Sigmoid colon (tissue), 6 donors: ENCODE measurements at regions not wholly inside any gene's neighbourhood (a gene's known extent, or its start where the extent isn't known, plus 50 kb on each side); places are given as distances from the start of the nearest gene placed in this dataset.

Experiments
- DNase-seq: peaks from one replicate; pipeline ENCODE4 v3.0.0-alpha.2; 2019
- H3K27ac ChIP-seq, 4 donors: fragments of 200-600 bp; sonication (generic); one replicate each; pipeline ENCODE4 v1.5.1; 2016 to 2019; ENCODE audit warnings: mild to moderate bottlenecking in 1 of 4
- H3K27me3 ChIP-seq, 3 donors: fragments of 200-600 bp; sonication (generic); one replicate each; pipeline ENCODE4 v1.5.1; 2019; ENCODE audit warnings: mild to moderate bottlenecking in 1 of 3
- H3K36me3 ChIP-seq, 4 donors: fragments of 200-600 bp; sonication (generic); one replicate each; pipeline ENCODE4 v1.5.1; 2016 to 2019
- H3K4me1 ChIP-seq, 4 donors: fragments of 200-600 bp; sonication (generic); one replicate each; pipeline ENCODE4 v1.5.1; 2017 to 2019
- H3K4me3 ChIP-seq, 4 donors: fragments of 200-600 bp; sonication (generic); one replicate each; pipeline ENCODE4 v1.5.1; 2017 to 2019; ENCODE audit warnings: mild to moderate bottlenecking in 2 of 4, moderate library complexity in 1 of 4
- H3K9me3 ChIP-seq, 4 donors: fragments of 200-600 bp in 3 of 4; sonication (generic) in 3 of 4; one replicate each; pipeline versions ENCODE4 v1.5.1 to v1.6.1; 2013 to 2019
- CTCF ChIP-seq, 4 experiments: fragments of 450-650 bp in 3 of 4; fragments of 200-600 bp in 1 of 4; IDR thresholded peaks; one replicate each; pipeline ENCODE4 v1.5.1; 2016 to 2019; ENCODE audit warnings: antibody characterized with exemption in 4 of 4, mild to moderate bottlenecking in 3 of 4, moderate library complexity in 2 of 4
- EP300 ChIP-seq, 4 donors: sonication (generic); formaldehyde crosslinking; IDR thresholded peaks; one replicate each; pipeline ENCODE4 v1.6.1; 2017; ENCODE audit warnings: antibody characterized with exemption in 4 of 4
- POLR2A ChIP-seq, 2 donors: fragments of 450-650 bp; IDR thresholded peaks; one replicate each; pipeline ENCODE4 v1.6.1; 2016; ENCODE audit warnings: antibody characterized with exemption in 2 of 2, mild to moderate bottlenecking in 2 of 2, moderate library complexity in 2 of 2
- POLR2AphosphoS5 ChIP-seq, 4 donors: sonication (generic); formaldehyde crosslinking; IDR thresholded peaks; one replicate each; pipeline ENCODE4 v1.6.1; 2017; ENCODE audit warnings: antibody characterized with exemption in 4 of 4
- WGBS, 2 donors: extraction: QIAGEN DNeasy Blood & Tissue Kit; methylation state at CpG; one replicate each; pipeline ENCODE4 v1.1.7; 2013; 5-methylcytosine and 5-hydroxymethylcytosine counted together
- intact Hi-C: fragments of 100-400 bp; cut with DNase I; formaldehyde crosslinking; loops from one replicate; pipeline ENCODE4 v1.15.1; 2023
- donor health status: healthy with polysubstance abuse.
- donor health status: healthy.

GRCh38 chr5:165956854-165957253, 2334.6 kb upstream of the WWC1 start:
- no peaks in the 10 kb centered on the region for H3K36me3 ChIP-seq
- H3K4me3 ChIP-seq = no peak overlapping the region
- intact Hi-C loops = no loop called here
- no peak for DNase-seq
- H3K4me1 ChIP-seq = no peaks in the 10 kb centered on the region
- H3K27me3 ChIP-seq = no peaks in the 10 kb centered on the region
- TF ChIP-seq POLR2AphosphoS5 (IDR thresholded peaks at IDR 0.05) (no peak), CTCF (IDR thresholded peaks at IDR 0.05) (no peak), POLR2A (IDR thresholded peaks at IDR 0.05) (no peak)
- H3K9me3 ChIP-seq = no peaks in the 10 kb centered on the region
- 69 to 82% methylated on average over 2 of the region's 2 CpGs for WGBS, 2 donors
- no peak overlapping the region for H3K27ac ChIP-seq

GRCh38 chr5:165981671-165982070, 2309.8 kb upstream of the WWC1 start:
- no peak for TF ChIP-seq CTCF (IDR thresholded peaks at IDR 0.05)
- TF ChIP-seq EP300 (IDR thresholded peaks at IDR 0.05) = no peak
- TF ChIP-seq POLR2AphosphoS5 (IDR thresholded peaks at IDR 0.05) = no peak
- TF ChIP-seq POLR2A (IDR thresholded peaks at IDR 0.05) = no peak
- 94 to 96% methylated on average over 2 of the region's 2 CpGs for WGBS, 2 donors
- Histone ChIP-seq H3K27me3 (no peaks in the 10 kb centered on the region), H3K9me3 (no peaks in the 10 kb centered on the region), H3K4me1 (no peaks in the 10 kb centered on the region), H3K27ac (no peak overlapping the region), H3K36me3 (no peaks in the 10 kb centered on the region), H3K4me3 (no peak overlapping the region)
- intact Hi-C loops = no loop called here
- no peak for DNase-seq

- DNase-seq = no peak
- H3K36me3 ChIP-seq = no peaks in the 10 kb centered on the region
- 74 to 84% methylated on average over 13 of the region's 13 CpGs for WGBS, 2 donors
- peaks cover 0 to 6% (median 3%) of the 10 kb centered on the region in 4 donors for H3K4me1 ChIP-seq
- no peak overlapping the region for H3K27ac ChIP-seq
- H3K9me3 ChIP-seq = no peaks in the 10 kb centered on the region
- no peak overlapping the region for H3K4me3 ChIP-seq
- no peak for TF ChIP-seq EP300 (IDR thresholded peaks at IDR 0.05)
- no peak for TF ChIP-seq POLR2AphosphoS5 (IDR thresholded peaks at IDR 0.05)
- no peak for TF ChIP-seq POLR2A (IDR thresholded peaks at IDR 0.05)
- TF ChIP-seq CTCF (IDR thresholded peaks at IDR 0.05) = no peak
- intact Hi-C loops = no loop called here
- H3K27me3 ChIP-seq = no peaks in the 10 kb centered on the region
These were observed 2295.1 kb upstream of the WWC1 start for GRCh38 chr5:165996201-165996875.

GRCh38 chr5:165999693-166000320, 2291.6 kb upstream of the WWC1 start:
- no peaks in the 10 kb centered on the region for H3K36me3 ChIP-seq
- TF ChIP-seq CTCF (IDR thresholded peaks at IDR 0.05) (no peak), POLR2A (IDR thresholded peaks at IDR 0.05) (no peak), EP300 (IDR thresholded peaks at IDR 0.05) (no peak), POLR2AphosphoS5 (IDR thresholded peaks at IDR 0.05) (no peak)
- no peak overlapping the region for H3K27ac ChIP-seq
- H3K4me3 ChIP-seq = no peak overlapping the region
- peaks cover 0 to 6% (median 3%) of the 10 kb centered on the region in 4 donors for H3K4me1 ChIP-seq
- H3K27me3 ChIP-seq = no peaks in the 10 kb centered on the region
- intact Hi-C loops = no loop called here
- H3K9me3 ChIP-seq = no peaks in the 10 kb centered on the region
- DNase-seq = no peak
- 72 to 74% methylated on average over 5 of the region's 5 CpGs for WGBS, 2 donors
